SK-N-SH (cell line): ENCODE measurements at regions not wholly inside any gene's neighbourhood (a gene's known extent, or its start where the extent isn't known, plus 50 kb on each side); places are given as distances from the start of the nearest gene placed in this dataset.

Experiments
- CTCF ChIP-seq: fragments of 200-600 bp; sonication (generic); IDR thresholded peaks from 2 replicates; pipeline ENCODE4 v1.6.1; 2017; ENCODE audit warnings: antibody characterized with exemption, mild to moderate bottlenecking, moderate library complexity
- RAD21 ChIP-seq: IDR thresholded peaks from 2 replicates; pipeline ENCODE4 v1.6.1; 2012; ENCODE audit warnings: mild to moderate bottlenecking, low read length

GRCh38 chr9:108765265-108765664 lies 90.5 kb downstream of the ACTL7B start:
- TF ChIP-seq CTCF (no peak), RAD21 (no peak)
